HG03196 (cell line): ENCODE measurements at regions not wholly inside any gene's neighbourhood (a gene's known extent, or its start where the extent isn't known, plus 50 kb on each side); places are given as distances from the start of the nearest gene placed in this dataset.

Experiments
- ATAC-seq: cut with Tn5 transposase; IDR thresholded peaks from one replicate; pipeline ENCODE4 v1.9.1; 2021; ENCODE audit not compliant: unreplicated experiment

GRCh38 chr3:193754719-193755118 is 161.7 kb downstream of the OPA1 start:
- ATAC-seq: no peak

GRCh38 chr3:193756536-193756935 is 163.5 kb downstream of the OPA1 start:
- ATAC-seq: no peak

- ATAC-seq: no peak
Observed at GRCh38 chr3:193757457-193757856, 164.4 kb downstream of the OPA1 start.

DNA sequence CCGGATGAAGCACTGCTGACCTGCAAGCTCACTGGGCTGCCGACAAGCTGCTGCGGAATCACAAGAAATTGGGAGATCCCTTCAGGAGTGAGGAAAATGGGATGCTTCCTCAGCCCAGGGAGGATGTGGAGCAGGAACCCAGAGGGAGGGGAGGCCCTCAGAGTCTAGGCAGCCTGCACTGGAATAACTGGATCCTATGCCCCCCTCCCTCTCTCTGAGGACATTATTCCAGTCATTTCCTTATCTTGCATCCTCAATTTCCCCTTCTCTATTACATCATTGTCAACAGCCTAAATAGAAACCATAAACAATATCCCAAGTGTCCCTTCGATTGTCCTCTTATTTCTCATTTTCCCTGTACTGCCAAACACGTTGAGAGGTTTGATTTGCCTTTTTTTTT is 169.0 kb downstream of the OPA1 start:
- ATAC-seq: no peak

- no peak for ATAC-seq
Observed at GRCh38 chr3:193762657-193763056, 169.6 kb downstream of the OPA1 start.

DNA sequence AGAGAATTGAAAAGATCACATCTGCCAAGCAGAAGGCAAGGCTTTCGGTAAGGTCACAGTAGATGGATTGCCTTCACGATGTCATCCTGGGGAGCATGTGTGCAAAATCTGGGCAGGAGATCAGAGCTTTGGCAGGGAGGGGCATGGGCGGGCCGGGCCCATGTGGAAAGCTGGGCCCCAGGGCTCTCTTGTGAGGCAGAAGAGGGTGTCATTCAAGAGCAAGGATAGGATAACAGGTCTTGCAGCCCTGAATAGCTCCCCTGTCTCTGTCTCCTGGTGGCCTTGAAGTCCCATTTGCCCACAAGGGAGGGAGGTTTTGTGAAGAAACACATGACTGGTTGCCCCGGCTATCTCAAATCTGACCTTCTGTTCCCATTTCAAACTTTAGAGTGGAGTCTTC is 172.0 kb downstream of the OPA1 start:
- ATAC-seq: no peak

DNA sequence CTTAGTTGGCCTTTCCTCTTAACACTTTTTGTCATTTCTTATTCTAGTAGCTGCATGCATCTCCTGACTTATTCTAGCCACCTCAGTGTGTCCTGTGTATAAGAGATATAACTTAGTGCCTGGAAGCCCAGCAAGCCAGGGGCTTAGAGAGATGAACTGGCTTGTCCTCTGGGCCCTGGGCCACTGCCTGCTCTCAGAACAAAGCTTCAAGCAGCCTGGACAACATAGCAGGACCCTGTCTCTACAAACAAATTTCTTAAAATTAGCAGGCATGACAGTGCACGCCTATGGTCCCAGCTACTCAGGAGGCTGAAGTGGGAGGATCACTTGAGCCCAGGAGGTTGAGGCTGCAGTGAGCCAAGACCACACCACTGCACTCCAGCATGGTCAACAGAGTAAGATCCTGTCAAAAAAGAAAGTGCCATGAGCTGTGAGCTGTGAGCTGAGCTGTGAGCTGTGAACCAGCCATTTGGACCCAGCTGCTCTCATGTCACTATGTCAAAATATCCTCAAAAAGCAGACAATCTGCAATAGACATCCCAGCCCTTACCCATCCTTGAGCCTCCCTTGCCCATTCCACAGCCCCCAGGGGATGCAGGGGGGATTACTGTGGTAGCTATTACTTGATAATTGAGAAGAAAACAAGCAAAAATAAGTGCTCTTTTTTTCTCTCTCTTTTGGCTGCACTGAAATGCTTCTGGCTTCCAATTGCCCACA is 174.5 kb downstream of the OPA1 start:
- ATAC-seq: no peak

DNA sequence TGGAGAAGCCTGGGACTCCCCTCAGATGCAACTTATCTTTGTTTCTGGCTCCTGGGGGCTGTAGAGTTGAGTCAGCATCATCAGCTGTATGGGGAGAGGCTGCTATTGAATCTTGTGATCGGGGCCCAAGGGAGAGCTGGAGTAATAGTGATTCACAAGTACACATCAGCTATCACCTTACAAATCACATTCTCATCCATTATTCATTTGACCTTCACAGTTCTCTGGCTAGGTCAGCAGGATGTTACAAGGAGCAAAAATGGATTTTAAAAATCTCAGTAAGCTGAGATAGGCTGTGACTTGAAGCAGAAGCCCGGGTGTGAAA is 175.0 kb downstream of the OPA1 start:
- no peak for ATAC-seq

DNA sequence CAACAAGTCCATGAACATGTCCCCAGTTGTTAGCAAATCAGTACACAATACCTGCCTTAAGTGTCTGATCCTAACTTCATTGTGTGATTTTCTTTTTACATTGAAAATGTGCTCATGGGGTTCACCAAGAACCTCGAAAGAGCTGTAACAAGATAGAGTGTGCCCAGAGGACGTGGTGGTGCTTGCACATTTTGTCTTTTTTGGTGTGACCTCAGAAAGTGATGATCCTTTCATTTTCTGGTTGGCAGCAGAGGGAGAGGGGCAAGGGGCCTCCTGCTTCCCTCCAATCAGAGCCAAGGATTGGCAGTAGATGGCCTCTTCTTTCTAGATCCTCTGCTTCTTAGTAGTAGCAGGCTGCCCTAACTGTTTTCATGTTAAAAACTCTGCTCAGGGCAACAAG is 176.4 kb downstream of the OPA1 start:
- ATAC-seq: no peak

DNA sequence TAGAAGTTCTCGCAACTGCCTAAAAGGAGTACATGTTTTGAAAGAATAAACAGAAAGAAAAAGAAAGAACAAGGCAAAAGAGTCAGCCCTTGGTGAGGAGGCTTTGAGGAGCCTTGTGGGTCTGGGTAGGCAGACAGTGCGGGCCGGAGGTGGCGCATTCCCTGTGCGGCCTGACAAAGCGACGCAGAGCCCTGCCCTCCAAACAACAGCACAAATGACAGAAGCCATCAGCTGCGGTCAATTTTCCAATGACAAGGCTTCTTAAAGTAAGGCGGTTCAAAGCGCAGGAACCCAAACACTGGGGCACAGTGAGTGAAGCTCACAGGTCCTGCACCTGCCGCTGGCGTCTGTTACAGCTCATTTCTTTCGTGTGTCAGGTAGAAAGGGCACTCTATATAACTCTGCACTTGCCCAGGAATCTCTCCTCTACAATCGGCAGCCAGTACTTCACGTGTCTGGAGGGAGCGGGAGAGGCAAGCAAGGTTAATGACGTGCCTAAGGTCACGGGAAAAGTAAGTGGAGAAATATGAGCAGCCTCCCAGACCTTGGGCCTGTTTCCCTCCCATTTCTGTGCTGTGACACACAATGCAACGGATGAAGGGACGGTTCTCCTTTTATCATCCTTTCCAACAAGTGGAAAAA is 178.1 kb downstream of the OPA1 start:
- no peak for ATAC-seq

- ATAC-seq: no peak
Observed at GRCh38 chr3:193771653-193772421, 178.8 kb downstream of the OPA1 start.

GRCh38 chr3:193772422-193772763 is 179.4 kb downstream of the OPA1 start:
- no peak for ATAC-seq

- no peak for ATAC-seq
Observed at GRCh38 chr3:193773266-193774220, 180.5 kb downstream of the OPA1 start.

GRCh38 chr3:193774272-193774915 is 181.4 kb downstream of the OPA1 start:
- no peak for ATAC-seq

GRCh38 chr3:193774916-193775285 is 181.9 kb downstream of the OPA1 start:
- no peak for ATAC-seq

- no peak for ATAC-seq
Observed at GRCh38 chr3:193775421-193776077, 182.5 kb downstream of the OPA1 start.

DNA sequence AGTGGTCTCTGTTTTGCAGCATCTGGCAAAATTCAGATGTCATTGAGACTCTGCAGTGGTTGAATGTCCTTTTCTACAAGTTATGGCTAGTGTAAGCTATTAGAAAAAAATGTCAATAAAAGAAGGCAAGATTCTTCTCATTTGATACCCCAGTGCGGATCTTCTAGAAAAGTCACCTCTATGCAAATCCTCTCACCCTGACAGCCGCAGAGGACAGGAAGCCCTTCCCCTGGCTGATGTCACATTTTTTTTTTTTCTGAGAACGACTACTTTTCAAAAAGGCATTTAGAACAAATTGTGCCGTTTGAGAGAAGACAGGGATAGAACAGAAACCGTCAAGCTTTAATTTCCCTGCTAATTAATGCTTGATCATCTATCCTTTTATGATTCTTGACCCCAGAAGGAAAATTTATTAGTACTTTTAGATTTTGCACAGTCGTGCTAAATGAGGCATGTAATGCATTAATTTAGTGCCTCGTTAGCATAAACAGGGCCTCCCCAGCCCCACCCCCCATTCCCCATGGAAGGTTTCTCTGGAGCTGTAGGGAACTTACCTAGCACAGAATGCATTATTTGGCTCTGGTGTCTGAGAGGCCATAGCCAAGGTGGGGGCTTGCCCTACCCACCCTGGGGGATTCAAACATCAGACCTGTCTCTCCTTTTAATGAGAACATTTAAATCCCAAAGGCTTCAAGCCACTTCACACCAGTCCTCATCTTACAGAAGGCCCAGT is 183.8 kb downstream of the OPA1 start:
- no peak for ATAC-seq

DNA sequence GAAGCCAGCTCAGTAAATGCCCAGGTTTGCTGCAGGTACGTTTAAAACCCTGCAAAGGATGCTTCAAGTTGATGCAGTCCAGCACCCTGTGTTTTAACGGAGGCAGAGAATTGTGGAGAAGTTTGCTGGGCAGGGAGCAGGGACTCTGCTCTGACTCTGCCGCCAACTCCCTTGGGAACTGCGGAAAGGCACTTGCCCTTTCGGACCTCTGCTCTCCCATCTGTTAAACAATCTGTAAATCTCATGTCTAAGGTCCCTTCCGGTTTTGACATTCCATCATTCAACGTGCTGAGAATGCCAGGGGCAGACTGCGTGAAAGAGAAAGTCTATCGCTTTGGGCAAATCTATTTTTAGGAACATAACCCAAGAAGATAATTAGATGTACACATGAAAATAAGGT is 184.5 kb downstream of the OPA1 start:
- ATAC-seq: no peak

GRCh38 chr3:193778676-193779075 is 185.7 kb downstream of the OPA1 start:
- no peak for ATAC-seq

- no peak for ATAC-seq
Observed at GRCh38 chr3:193779933-193780332, 186.9 kb downstream of the OPA1 start.
